Right ventricle myocardium superior (tissue), 1 donor: ENCODE measurements at regions not wholly inside any gene's neighbourhood (a gene's known extent, or its start where the extent isn't known, plus 50 kb on each side); places are given as distances from the start of the nearest gene placed in this dataset.
"Not testable (repeated sequence)": the region's sequence is repeated elsewhere in the genome, so short reads cannot be mapped to it uniquely, and the experiment has no call there.

Source experiments
- ATAC-seq: fragments of 200-7000 bp; cut with Tn5 transposase; one replicate; pipeline ENCODE4 v1.9.1; 2020; ENCODE audit warnings: mild to moderate bottlenecking; ENCODE audit not compliant: poor library complexity
- DNase-seq: peaks from one replicate; pipeline ENCODE4 v3.0.0-alpha.2; 2020
- intact Hi-C: fragments of 100-400 bp; cut with DNase I; formaldehyde crosslinking; loops from one replicate; pipeline ENCODE4 v1.11.2; 2022
- donor health status: DM: no; HTN: yes; CAD: no; lungs with severe emphysema.

DNA sequence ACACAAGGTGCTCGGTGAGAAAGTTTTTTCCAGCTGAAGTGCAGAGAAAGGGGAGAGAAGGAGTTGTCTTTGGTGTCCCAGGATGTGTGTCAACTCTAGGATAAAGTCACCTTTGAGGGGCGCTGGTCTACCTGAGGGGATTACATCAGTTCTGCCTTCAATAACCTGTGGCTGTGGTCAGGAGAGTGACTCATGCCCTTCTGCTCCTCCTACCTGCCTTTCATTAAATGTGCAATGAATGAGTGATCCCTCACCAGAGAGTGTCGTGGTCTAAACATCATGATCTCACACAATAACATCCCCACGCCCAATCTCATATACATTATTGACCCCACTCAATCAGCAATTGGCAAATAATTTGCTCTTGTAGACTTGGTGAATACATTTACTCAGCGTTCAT is 156.4 kb downstream of the POTEB start:
- DNase-seq, intact Hi-C loops, ATAC-seq: not testable (repeated sequence)

DNA sequence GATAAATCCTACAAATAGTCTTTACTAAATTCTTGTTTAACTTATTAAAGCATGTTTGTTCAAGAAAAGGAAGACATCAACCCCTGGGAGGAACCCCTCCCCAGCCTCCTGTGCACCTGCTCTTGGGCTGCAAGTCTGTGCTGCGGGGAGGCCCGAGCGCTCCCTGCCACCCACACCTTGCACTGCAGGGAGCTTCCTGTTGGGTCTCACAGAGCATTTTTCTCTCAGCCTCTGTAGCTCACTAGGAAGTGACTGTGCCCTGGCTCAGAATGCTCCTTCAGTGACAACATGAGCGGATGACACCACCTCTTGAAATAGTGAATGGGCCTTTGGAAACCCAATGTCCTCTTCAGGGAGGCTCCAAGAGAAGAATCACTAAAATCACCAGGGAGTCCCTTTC is 158.8 kb downstream of the POTEB start:
- ATAC-seq, intact Hi-C loops, DNase-seq: not testable (repeated sequence)

DNA sequence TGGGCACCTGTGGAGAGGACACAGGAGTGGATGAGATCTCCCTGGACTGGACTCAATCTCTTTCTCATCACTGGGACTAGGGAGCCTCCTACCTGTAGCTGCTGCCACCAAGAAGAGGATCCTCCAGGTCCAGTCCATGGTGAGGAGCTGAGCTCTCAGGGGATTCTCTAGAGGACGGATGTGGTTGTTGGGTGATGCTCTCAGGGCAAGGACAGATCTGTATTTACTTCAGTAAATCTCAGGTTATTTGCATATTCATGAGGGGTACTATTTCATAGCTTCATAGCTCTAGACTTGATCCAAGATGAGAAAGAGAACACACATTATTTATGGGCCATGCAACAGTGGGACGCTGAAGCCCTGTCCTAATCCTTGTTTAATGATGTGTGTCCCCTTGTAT is 159.4 kb downstream of the POTEB start:
- intact Hi-C loops, ATAC-seq, DNase-seq: not testable (repeated sequence)

DNA sequence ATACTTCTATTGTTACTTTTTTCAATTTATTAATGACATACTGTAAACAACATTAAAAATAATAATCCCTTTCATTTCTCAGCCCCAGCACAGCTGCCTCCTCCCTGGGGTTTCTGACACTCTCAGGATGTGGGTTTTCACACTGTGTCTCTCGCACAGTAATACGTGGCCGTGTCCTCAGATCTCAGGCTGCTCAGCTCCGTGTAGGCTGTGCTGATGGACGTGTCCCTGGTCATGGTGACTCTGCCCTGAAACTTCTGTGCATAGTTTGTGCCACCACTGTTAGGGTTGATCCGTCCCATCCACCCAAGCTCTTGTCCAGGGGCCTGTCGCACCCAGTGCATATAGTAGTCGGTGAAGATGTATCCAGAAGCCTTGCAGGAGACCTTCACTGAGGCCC is 159.9 kb downstream of the POTEB start:
- intact Hi-C loops, DNase-seq: not testable (repeated sequence)

DNA sequence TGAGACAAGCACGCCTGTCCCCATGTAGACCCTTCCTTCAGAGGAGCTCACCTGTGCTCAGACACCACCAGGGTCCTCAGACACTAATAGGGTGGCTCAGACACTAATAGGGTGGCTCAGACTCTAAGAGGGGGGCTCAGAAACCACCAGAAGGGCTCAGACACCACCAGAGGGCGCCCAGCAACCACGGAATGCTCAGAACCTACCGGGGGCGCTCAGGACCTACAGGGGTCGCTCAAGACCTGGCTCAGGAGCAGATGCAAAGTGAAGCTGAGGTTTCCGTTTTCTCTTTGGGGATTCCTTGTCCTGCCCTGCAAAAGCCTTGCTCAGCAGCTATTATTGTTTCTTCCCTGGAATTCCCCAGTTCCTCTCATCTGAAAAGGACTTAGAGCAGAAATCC is 172.1 kb downstream of the POTEB start:
- DNase-seq, ATAC-seq, intact Hi-C loops: not testable (repeated sequence)

More for the DNA sequence above, 159.9 kb downstream of the POTEB start:
- ATAC-seq = not testable (repeated sequence)

DNA sequence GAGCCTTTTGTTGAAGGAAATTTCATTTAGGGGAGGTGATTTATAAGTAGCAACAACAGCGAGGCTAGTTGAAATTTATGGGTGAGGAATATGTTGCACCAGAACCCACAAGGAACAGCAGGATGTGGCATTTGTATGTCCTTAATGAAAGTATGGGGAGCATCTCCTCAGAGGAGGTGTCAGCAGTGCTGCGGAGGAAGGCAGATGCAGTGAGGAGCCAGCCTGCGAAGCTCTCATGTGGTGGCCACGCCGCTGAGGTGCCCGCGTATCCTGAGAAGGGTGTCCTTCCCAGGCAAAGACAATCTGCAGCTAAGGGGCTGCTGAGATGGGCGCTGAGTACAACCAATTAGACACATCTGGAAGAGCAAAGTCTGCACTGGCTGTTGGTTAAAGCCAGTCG is 178.9 kb downstream of the POTEB start:
- intact Hi-C loops, DNase-seq, ATAC-seq: not testable (repeated sequence)

DNA sequence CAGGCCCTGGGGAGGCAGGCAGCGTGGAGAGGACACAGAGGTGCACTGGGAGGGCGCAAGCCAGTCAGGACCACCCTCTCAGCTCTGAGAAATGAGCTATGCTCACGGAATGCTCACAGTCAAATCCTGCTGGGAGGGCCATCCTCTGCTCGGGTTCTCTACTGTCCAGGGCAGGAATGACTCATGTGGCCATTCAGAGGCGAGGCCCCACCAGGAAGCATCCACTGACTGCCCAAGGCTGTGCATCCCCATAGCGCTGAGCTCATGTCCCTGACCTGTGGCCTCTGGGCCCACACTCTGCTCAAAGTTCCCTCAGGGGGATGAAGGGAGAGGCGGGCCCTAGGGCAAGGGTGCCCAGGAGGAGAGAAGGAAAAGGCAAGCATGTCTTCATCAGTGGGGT is 182.4 kb downstream of the POTEB start:
- ATAC-seq, DNase-seq, intact Hi-C loops: not testable (repeated sequence)

DNA sequence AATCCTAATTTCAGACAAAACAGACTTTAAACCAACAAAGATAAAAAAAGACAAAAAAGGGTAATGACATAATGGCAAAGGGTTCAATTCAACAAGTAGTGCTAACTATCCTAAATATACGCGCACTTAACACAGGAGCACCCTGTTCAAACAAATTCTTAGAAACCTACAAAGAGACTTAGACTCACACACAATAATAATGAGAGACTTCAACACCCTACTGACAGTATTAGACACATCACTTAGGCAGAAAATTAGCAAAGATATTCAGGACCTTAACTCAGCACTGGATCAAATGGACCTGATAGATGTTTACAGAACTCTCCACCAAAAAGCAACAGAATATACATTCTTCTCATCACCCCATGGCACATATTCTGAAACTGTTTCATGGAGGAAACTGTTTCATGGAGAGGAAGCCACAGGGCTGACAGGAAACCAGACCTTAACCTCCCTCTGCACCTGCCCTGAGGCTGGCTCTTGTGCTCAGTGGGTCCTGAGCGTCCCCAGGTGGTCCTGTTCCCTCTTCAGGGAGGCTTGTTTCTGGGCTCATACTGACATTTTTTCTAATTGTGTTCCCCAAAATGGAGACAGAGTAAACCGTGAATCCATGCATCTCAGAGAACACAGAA is 184.9 kb downstream of the POTEB start:
- DNase-seq, intact Hi-C loops, ATAC-seq: not testable (repeated sequence)

DNA sequence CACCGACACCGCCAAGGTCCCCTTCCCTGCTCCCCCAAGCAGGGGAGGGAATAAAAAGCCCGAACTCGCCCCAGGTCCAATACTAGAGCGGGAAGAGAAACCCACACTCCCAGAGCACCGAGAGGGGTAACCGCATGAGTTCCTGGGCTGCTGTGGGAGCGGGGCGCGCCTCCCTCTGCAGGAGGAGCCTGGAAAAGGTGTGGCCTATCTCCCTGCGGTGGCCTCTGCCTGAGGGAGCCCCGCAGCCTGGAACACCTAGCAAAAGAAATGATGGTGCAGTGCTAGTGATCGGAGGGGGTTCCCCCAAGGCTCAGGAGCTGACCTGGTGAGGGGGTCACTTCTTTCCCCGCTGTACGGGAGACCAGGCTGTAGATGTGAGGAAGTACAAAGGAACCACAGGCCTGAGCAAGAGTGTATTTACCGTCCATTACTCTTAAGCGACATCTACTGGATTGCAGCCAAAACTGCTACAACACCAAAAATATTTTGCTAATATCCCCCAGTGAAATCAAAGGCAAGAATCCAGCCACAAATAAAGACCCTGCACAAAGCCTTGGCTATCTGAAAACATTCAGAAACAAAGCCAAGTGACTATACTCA is 216.6 kb upstream of the POTEB3 start:
- DNase-seq, intact Hi-C loops, ATAC-seq: not testable (repeated sequence)

DNA sequence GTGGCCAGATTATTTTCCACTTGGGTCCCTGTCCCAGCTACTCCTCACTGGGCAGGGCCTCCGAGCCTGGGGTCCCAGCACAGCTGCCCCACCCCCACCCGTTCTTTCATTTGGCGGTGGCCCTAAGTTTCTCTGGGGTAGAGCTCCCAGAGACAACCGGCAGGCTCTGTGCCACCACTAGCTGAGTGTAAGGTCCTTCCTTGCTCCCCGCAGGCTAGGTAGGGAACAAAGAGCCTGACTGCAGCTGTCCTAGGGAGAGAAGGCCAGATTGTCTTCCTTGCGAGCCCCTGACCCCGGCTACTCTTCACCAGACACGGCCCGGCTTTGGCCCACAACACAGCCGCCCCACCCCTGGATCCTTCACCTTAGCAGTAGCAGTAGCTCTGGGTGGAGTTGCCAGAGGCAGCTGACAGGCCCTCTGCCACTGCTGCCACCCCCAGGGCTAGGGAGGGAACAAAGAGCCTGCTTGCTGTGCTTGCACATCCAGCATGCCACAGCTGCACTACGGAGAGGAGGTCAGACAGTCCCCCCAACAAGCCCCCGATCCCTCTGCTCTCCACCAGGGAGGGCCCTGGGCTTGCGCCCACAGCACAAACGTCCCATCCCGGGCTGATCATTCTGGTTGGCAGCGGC is 215.9 kb upstream of the POTEB3 start:
- ATAC-seq, DNase-seq, intact Hi-C loops: not testable (repeated sequence)

DNA sequence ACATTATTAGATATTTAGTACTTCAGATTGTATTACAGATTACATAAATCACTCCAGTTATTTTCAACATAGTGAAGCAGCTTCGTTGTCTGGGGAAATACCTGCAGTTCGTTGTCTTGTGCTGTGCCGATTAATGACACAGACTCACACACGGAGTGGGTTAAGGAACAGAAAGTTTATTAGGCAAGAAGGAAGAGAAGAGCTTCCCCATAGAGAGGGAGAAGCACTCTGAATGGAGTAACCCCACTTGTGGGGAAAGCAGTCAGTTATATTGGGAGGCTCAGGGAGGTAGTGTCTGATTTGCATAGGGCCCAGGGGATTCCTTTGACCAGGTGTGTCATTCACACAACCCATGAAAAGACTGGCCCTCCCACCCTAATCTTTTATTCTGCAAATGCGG is 213.4 kb upstream of the POTEB3 start:
- ATAC-seq, DNase-seq, intact Hi-C loops: not testable (repeated sequence)

DNA sequence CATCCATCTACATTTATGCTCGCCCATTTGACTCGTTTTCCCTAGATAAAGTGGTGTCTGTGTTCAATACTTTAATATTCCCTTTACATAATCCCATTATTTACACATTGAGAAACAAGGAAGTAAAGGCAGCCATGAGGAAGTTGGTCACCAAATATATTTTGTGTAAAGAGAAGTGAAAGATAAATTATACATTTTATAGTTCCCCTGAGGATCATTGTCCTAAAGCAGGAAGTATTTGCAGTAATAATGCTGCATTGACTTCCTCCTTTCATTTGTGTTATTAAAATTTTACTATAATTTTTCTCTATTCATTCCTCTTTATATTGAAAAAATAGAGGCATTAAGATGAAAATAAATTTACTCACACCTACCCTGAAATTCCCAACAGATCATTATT is 198.5 kb upstream of the POTEB3 start:
- ATAC-seq, intact Hi-C loops, DNase-seq: not testable (repeated sequence)

DNA sequence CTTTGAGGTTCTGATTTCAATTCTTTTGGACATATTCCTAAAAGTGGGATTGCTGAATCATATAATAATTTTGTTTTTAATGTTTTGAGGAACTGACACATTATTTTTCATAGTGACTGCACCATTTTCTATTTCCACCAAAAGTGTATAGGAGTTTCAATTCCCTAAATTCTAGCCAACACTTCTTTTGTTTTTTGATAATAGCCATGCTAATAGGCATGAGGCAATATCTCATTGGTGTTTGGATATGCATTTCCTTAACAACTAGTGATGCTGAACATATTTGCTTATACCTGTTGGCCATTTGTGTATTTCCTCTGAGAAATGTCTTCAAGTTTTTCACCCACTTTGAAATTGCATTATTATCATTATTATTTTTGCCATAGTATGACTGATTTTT is 186.4 kb upstream of the POTEB3 start:
- intact Hi-C loops, ATAC-seq, DNase-seq: not testable (repeated sequence)

DNA sequence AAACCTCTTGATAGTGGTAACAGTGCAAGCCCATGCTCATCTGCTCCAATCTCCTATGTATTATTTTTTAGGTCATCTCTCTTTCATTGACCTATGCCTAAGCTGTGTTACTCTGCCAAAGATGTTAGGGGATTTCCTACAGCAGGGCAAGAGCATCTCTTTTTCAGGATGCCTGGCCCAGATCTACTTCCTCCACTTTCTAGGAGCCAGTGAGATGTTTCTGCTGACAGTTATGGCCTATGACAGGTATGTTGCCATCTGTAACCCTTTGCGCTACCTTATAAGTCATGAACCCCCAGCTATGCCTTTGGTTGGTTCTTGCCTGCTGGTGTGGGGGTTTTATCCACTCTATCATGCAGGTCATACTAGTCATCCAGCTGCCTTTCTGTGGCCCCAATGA is 168.9 kb upstream of the POTEB3 start:
- ATAC-seq, DNase-seq, intact Hi-C loops: not testable (repeated sequence)

DNA sequence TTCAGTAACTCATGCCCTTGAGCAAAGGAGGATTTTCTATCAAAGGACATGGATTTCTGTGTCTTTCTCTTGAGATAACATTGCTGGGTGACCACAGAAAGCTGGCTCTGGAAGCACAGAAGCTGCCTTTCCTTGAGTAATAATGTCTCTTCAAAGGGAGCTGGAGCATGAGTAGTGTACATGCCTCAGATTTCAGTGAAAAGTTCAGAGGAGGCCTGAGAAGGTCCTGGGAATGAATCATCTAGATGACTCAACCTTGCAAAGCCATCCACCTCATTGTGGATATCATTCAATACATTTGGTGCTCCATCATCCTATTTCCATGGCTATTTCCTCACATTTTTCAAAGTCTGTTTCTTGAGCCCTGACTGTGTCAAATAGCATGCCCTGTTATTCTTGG is 125.1 kb upstream of the POTEB3 start:
- intact Hi-C loops = not testable (repeated sequence)

DNA sequence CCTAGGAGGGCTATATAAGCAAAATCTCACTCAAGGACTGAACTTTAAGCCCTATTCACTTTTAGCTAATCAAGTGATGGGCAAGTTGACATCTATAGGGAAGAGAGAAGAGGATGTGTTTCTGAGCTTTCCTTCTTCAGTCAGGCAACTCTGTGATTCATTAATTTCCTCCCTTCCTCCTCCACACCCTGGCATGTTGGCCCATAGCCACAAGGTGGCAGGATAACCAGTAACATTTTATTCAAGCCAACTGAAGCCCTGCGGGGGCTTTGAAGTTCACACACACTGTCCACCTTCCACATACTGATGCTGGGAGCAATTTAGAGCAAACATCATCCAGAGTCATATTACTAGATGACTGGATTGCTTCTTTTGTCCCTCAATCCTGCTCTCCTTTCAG is 111.5 kb upstream of the POTEB3 start:
- intact Hi-C loops, DNase-seq: not testable (repeated sequence)
- peak; percentile 36 for ATAC-seq

More for the DNA sequence above, 125.1 kb upstream of the POTEB3 start:
- not testable (repeated sequence) for ATAC-seq, DNase-seq

DNA sequence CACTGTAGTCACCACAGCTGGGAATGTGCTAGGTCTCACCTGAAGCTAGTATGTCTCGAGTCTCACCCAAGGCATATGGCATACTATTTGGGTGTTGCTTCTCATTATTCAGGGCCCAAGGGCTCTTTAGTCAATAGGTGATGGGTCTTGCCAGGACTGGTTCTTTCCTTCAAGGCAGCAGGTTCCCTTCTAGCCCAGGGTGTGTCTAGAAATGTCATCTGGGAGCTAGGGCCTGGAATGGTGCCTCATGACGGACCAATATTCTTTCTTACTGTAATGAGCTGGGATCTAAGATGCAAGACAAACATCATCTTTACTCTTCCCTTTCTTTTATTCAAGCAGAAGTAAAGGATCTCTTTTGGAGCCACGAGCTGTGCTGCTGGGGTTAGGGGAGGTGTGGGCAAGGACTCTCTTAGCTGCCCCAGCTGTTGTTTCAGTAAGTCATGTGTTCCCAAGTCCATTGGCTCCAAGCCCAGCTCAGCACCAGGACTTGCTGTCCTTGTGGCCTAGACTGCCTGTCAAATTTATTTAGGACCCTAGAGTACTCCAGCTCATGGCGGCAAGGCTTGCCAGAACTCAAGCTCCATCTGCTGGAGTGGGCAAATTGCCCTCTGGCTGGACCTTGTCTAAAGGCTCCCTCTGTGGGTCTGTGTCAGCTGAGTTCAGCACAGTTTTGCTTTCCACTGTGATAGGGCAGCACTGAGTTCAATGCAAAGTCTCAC is 106.0 kb upstream of the POTEB3 start:
- DNase-seq, intact Hi-C loops: not testable (repeated sequence)
- ATAC-seq = peak; percentile 98

DNA sequence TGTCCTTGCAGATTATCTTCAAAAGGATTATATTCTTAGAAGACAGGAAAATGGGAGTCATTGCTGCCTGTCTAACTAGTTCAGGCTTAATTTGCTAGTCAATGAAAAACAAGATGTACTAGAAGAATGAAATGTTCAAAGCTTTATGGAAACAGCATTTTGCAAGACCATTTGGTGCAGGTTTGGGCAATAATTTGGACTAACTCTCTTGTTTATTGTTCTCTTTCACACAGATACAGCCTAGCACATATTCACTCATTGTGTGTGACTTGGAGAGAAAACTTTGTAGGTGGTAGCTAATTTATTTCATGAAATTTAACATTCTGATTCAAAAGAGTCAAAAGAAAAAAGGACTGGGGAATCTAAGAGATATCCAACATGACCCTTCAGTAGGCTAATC is 92.5 kb upstream of the POTEB3 start:
- intact Hi-C loops, DNase-seq: not testable (repeated sequence)
- ATAC-seq = peak; percentile 62

DNA sequence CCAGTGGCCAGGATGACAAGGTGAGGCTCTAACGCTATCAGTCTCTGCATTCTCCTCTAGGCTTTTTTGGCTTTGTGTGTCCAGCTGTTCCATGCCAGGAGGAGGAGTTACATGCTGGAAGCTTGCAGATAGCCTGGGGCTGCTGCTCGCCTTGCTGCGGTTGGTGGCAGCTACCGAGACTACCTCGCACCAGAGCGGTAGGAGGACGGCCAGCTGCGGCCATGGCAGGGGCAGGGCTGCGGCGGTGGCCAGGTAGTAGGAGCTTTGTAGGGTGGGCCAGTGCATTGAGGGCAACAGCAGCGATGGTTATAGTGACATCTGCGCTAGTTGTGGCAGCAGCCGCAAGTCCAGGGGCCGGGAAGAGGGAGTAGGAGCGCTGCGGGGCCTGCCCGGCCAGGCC is 75.9 kb upstream of the POTEB3 start:
- intact Hi-C loops, ATAC-seq, DNase-seq: not testable (repeated sequence)
